Smooth muscle cell (in vitro differentiated cells): ENCODE measurements at regions not wholly inside any gene's neighbourhood (a gene's known extent, or its start where the extent isn't known, plus 50 kb on each side); places are given as distances from the start of the nearest gene placed in this dataset.

Experiments used
- DNase-seq: peaks from one replicate; lab custom pipeline; 2025; ENCODE audit not compliant: unreplicated experiment; lab: John Stamatoyannopoulos, UW
- H2AFZ ChIP-seq: fragments of 200-600 bp; sonication (generic); 2 replicates; pipeline ENCODE4 v1.6.0; 2016; ENCODE audit warnings: antibody characterized with exemption, low read depth, mild to moderate bottlenecking
- H3F3A ChIP-seq: fragments of 200-600 bp; sonication (generic); 2 replicates; pipeline ENCODE4 v1.6.0; 2017; ENCODE audit warnings: antibody characterized with exemption, low read depth
- H3K27ac ChIP-seq: fragments of 200-600 bp; sonication (generic); 2 replicates; pipeline ENCODE4 v1.5.1; 2016; ENCODE audit warnings: low read depth, mild to moderate bottlenecking
- H3K27me3 ChIP-seq: fragments of 200-600 bp; sonication (generic); 2 replicates; pipeline ENCODE4 v1.6.1; 2016; ENCODE audit warnings: low read depth, mild to moderate bottlenecking
- H3K36me3 ChIP-seq: fragments of 200-600 bp; sonication (generic); 2 replicates; pipeline ENCODE4 v1.5.1; 2016; ENCODE audit warnings: low read depth
- H3K4me1 ChIP-seq: fragments of 200-600 bp; sonication (generic); 2 replicates; pipeline ENCODE4 v1.5.1; 2016; ENCODE audit warnings: low read depth
- H3K4me2 ChIP-seq: fragments of 200-600 bp; sonication (generic); 2 replicates; pipeline ENCODE4 v1.6.0; 2016; ENCODE audit warnings: mild to moderate bottlenecking
- H3K4me3 ChIP-seq: fragments of 200-600 bp; sonication (generic); 2 replicates; pipeline ENCODE4 v1.5.1; 2016; ENCODE audit warnings: mild to moderate bottlenecking
- H3K79me2 ChIP-seq: fragments of 200-600 bp; sonication (generic); 2 replicates; pipeline ENCODE4 v1.6.0; 2016; ENCODE audit warnings: low read depth, mild to moderate bottlenecking
- H3K9ac ChIP-seq: fragments of 200-600 bp; sonication (generic); 2 replicates; pipeline ENCODE4 v1.6.0; 2016; ENCODE audit warnings: low read depth
- H3K9me3 ChIP-seq: fragments of 200-600 bp; sonication (generic); replicated peaks from 2 replicates; pipeline ENCODE4 v1.5.1; 2016; ENCODE audit warnings: low read depth
- H4K20me1 ChIP-seq: fragments of 200-600 bp; sonication (generic); 2 replicates; pipeline ENCODE4 v1.6.0; 2016; ENCODE audit warnings: low read depth
- CTCF ChIP-seq: fragments of 200-600 bp; sonication (generic); IDR thresholded peaks from 2 replicates; pipeline ENCODE4 v1.5.1; 2017; ENCODE audit warnings: borderline replicate concordance, mild to moderate bottlenecking, antibody characterized with exemption; ENCODE audit not compliant: insufficient read depth, poor library complexity, severe bottlenecking
- whole genome bisulfite sequencing: methylation state at CpG from one replicate; pipeline ENCODE4 v1.1.7; 2016; ENCODE audit warnings: low lambda C conversion rate; 5-methylcytosine and 5-hydroxymethylcytosine counted together

GRCh38 chr1:64318428-64318827, 115.0 kb downstream of the UBE2U start:
- WGBS = 98% methylated on average over 3 of the region's 3 CpGs
- no peak for DNase-seq
- Histone ChIP-seq H3K4me2 (no peak overlapping the region), H3K27me3 (no peaks in the 10 kb centered on the region), H3K27ac (no peak overlapping the region), H3F3A (no peaks in the 10 kb centered on the region), H3K9ac (no peak overlapping the region), H3K79me2 (no peaks in the 10 kb centered on the region), H3K9me3 (no peaks in the 10 kb centered on the region), H3K36me3 (no peaks in the 10 kb centered on the region), H2AFZ (no peak overlapping the region), H3K4me1 (no peaks in the 10 kb centered on the region), H4K20me1 (no peaks in the 10 kb centered on the region), H3K4me3 (no peak overlapping the region)
- no peak for TF ChIP-seq CTCF

- Histone ChIP-seq H3K4me3 (no peak overlapping the region), H3K36me3 (no peaks in the 10 kb centered on the region), H3F3A (no peaks in the 10 kb centered on the region), H2AFZ (no peak overlapping the region), H3K27me3 (no peaks in the 10 kb centered on the region), H4K20me1 (no peaks in the 10 kb centered on the region), H3K9me3 (no peaks in the 10 kb centered on the region), H3K9ac (no peak overlapping the region), H3K79me2 (no peaks in the 10 kb centered on the region), H3K27ac (no peak overlapping the region), H3K4me2 (no peak overlapping the region), H3K4me1 (no peaks in the 10 kb centered on the region)
- TF ChIP-seq CTCF = no peak
- WGBS = 87% methylated on average over 4 of the region's 4 CpGs
- no peak for DNase-seq
Observed at GRCh38 chr1:64320007-64320406, 116.6 kb downstream of the UBE2U start.

GRCh38 chr1:64320470-64320869, 117.0 kb downstream of the UBE2U start:
- no peak for DNase-seq
- H4K20me1 ChIP-seq = no peaks in the 10 kb centered on the region
- 65% methylated on average over 4 of the region's 4 CpGs for WGBS

More at GRCh38 chr1:64320470-64320869, 117.0 kb downstream of the UBE2U start:
- no peaks in the 10 kb centered on the region for H3K27me3 ChIP-seq
- no peaks in the 10 kb centered on the region for H3K36me3 ChIP-seq
- no peaks in the 10 kb centered on the region for H3F3A ChIP-seq
- no peaks in the 10 kb centered on the region for H3K9me3 ChIP-seq
- no peak overlapping the region for H3K4me2 ChIP-seq
- H2AFZ ChIP-seq = no peak overlapping the region
- H3K79me2 ChIP-seq = no peaks in the 10 kb centered on the region
- no peaks in the 10 kb centered on the region for H3K4me1 ChIP-seq
- no peak overlapping the region for H3K27ac ChIP-seq
- H3K9ac ChIP-seq = no peak overlapping the region
- TF ChIP-seq CTCF = no peak
- no peak overlapping the region for H3K4me3 ChIP-seq
